ENCODE measurements at regions not wholly inside any gene's neighbourhood (a gene's known extent, or its start where the extent isn't known, plus 50 kb on each side); places are given as distances from the start of the nearest gene placed in this dataset.

DNA sequence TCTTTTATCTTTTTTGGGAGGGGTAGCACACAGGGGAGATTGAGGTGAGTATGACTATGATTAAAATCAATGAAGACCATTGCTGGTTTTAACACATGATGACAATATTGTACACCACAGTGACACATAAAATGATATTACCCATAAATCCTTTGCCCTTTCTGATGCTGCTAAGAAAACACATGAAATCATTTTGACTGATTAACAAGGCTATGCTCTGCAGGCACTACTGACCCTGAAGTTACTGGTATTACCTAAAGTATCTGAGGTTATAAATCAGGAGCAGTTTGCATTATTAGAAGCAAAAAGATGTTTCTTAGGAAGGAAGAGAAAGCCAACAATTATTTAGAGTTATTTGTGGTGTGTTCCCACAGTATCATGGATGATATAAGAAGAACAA, 701.2 kb upstream of the PTBP2 start:
- no peak for DNase-seq

DNA sequence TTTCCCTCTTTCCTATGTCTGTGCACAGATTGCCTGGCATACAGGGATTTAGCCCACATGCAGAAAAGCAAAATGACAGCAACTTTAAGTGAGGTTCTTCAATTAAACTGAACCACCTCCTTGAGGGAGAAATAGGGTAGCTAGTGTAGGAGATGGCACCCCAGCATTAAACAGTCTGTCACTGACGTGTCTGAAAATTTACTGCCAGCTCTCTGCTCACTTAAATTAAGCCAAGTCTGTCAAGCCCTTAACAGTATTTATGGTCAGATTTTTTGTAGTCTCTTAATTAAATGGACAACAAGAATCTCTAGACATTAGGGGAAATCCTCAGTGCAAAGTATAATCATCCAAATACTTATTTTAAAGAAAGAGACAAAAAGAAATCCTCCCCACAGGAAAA, 696.5 kb upstream of the PTBP2 start:
- DNase-seq: no peak

DNA sequence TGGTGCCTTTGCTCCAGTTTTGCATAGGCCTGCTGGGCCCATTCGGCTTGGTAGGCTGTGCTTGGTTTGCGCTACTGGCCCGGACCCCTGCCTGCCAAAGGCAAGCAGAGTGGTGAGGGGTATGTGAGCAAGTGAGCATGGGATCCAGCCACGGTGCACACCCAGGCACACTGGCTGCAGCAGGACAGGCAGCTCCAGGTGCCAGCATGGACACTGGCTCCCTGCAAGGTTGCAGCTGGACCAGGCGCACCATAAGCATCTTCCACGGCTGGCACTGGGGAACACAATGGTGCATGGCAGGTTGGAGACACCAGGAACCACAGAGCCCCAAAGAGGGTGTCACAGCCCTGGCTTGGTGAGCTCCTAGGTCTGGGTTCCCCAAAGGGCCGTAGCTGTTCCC, 693.5 kb upstream of the PTBP2 start:
- no peak for DNase-seq

DNA sequence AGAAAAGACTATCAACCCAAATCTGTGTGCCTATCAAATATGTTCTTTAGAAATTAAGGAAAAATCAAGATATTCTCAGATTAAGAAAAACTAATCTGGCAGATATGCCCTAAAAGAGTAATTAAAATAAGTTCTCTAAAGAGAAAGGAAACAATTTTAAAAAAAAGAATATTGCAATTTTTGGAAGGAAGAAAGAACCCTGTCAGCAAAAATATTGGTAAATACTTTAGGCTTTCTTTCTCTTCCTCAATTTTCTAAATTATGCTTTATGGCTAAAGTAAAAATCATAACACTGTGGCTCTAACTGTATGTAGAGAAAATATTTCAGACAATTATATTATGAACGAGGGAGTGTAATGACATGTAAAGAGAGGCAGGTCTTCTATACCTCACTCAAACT, 691.3 kb upstream of the PTBP2 start:
- DNase-seq: no peak

DNA sequence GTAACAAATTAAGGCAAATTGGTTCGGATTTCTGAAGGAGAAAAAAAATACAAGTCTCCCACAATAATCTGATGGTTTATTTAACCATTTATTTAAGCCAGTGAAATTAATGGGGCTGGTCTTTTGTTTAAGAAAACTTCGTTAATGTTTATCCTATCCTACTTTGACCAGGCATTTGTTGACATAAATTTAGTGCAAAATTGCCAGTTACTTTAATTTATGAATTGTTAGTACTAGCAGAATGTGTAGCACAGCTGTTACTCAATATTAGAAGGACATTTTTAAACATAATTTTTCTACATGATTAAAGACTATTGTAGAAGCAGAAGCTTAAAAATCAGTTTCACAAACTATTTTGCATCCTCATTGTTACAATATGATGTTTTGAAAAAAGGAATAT, 687.6 kb upstream of the PTBP2 start:
- DNase-seq: no peak

DNA sequence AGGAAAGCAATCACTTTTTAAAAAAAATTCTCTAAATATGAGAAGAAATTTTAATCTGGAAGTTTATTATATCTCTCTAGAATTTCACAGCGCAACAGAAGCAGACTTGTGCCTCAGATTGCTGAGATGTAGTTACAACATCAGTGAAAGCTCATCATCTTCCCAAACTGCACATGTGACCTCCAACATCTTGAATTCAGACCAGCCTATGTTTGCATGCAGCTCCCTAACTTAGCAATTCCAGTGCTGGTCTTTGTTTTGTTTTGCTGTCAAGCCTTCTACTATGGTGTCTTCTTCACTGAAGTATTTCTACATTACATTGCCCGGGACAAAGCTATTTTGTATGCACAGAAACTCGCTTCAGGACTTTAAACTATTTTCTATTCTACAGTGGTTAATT, 684.8 kb upstream of the PTBP2 start:
- DNase-seq: no peak

DNA sequence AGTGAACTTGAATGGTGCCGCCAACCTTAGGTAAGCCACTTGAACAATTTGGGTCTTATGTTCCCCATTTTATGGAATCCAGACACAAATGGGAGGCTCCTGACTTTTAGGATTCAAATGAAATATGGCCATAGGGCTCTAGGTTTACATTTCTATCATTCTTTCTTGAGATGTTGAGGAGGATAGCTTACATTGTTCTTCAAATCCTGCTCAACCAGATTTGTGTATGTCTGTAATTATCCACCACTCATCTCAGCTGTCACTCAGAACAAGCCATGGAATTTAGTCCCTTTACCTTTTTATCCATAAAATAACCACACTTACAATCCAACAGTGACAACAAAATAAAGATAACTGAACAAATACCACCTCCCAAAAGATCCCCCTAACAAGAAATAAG, 682.9 kb upstream of the PTBP2 start:
- no peak for DNase-seq

DNA sequence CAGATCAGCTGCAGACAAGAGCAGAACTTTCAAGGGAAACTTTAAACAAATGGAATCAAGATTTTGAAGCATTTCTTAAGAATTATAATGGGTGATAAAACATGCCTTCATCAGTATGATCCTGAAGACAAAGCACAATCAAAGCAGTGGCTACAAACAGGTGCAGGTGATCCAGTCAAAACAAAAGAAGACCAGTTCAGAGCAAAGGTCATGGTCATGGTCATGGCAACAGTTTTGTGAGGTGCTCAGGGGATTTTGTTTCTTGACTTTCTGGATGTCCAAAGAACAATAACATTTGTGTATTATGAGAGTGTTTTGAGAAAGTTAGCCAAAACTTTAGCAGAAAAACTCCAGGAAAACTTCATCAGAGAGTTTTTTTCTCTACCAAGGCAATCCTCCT, 681.7 kb upstream of the PTBP2 start:
- DNase-seq: no peak

DNA sequence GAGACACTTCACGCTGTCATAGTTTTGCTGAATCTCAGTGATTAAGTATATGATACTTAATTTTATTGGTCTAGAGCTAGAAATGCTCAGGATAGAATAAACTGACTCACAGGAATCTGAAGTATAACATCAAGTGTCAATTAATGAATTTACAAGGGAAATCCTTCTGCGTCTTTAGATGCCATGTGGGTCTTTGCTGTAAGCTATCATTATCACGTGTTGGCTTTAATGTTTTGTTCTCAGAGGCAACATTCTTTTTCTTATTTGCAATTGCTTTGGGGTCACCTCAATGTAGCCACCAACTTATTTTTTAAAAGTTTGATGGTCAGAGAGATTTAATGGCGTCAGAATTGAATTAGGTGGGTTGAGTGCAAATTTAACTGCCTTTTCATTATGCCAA, 680.1 kb upstream of the PTBP2 start:
- DNase-seq: no peak

DNA sequence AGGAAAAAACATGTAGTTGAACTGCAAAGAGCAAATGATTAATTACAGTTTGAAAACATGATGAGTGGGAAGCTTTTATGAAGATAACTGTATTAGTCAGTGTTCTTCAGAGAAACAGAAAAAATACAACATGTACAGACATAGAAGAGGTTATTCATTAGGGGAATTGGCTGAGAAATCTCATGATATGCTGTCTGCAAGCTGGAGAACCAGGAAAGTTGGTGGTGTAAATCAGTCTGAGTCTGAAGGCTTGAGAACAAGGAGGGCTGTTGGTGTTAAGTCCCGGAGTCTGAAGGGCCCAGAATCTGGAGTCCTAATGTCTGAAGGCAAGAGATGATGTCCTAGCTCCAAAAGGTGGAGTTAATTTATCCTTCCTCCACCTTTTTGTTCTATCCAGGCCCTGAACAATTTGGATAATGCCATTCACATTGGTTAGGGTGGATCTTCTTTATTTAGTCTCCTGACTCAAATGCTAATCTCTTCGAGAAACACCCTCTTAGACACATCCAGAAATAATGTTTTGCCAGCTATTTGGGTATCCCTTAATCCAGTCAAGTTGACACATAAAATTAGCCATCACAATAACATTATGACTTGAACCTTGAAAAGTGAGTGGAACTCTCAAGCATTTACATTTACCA, 672.9 kb upstream of the PTBP2 start:
- no peak for DNase-seq

DNA sequence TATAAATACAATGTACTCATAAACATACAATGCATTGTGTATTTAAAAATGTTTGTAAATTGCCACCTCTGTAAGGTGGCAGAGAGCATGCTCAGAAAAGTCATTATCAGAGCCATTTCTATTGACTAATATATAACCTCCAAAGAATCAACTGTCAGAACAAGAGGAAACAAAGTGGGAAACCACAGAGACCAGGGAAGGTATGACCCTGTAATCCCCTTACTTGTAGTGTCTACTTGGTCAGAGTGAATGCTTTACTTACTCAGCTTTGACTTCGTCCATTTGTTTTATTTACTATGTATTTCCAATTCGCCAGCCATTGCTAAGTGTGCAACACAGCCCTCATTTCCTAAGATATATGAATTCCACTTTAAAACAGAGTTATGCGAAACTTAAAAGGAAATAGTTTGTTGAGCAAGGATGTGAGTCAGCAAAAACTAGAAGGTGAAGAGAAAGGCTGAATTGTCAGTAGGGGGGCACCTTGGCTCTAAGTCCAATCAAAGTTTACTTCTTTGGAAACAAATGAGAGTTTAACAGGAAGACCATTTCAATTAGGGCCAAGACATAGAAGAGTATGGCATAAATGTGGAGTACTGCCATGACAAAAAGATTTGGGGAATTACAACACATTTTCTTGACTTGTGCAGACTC, 671.7 kb upstream of the PTBP2 start:
- DNase-seq: peak in 1 of 2 experiments; percentile 6

DNA sequence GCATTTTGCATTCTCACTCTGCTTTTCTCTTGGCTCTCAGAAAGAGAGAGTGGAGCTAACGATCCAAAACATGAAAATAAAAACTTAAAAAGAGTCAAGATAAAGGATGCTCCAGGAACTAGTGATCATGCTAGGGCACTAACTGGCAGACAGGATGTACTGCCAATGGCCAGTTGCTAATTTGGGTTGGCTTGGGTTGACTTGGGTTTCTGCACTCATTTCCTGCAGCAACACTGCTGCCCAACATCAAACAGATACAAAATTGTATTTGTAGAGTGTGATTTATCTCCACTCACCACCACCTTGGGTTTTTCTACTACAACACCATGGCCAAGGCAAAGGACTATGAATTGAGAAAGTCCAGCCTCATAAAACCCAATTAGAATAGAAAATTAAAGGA, 662.3 kb upstream of the PTBP2 start:
- no peak for DNase-seq

DNA sequence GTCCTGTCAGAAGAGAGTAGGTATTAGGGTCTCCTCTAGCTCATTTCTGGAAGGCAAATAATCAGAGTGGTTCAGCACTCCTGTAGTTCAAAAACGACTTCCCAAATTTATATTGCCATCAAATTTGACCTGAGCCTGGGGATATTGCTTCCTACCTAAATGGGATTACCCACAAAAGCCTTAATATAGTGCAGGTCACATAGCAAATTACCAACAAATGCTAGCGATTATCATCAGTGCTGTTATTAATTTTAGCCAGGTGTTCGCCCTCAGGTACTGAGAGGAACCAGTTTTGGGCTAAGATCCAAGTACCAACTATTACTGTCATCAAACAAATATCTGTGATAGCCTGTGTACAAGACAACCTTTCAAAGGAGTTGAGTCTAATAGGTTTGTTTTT, 661.8 kb upstream of the PTBP2 start:
- DNase-seq: no peak

DNA sequence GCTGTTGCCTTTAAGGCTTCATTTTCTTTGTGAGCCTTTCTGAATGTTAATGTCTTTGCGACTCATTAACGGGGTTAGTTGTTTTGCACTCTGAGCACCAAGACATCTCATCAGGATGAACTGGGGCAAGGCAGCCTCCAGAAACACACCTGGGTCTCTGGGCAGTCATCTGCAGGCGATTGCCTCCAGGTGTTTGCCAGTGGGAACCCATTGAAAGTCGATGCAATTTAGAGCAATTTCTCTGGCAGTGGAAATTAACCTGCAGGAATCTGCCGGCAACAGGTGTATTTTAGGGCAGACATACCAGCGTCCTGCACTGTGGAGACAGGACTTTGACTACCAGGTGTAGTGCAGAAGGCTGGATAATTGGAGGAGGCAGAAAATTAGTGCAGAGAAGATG, 661.0 kb upstream of the PTBP2 start:
- DNase-seq: no peak

DNA sequence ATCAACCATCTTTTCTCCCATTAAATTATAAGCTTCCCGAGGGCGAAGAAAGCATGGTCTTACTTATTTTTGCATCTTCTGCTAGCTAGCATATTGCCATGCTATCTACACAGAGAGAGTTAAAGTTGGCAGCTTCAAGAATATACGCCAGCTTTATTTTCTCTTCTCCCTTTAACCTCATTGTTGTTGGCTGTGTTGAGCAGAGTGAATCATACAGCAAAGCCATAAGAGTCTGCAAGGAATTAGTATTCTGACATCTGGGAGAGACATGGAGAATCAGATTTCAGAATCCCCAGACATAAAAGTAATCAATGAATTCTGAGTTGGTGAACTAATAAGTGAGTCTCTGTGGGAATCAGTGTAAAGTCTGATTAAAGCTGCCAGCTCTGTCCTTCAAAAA, 649.6 kb upstream of the PTBP2 start:
- DNase-seq: no peak

DNA sequence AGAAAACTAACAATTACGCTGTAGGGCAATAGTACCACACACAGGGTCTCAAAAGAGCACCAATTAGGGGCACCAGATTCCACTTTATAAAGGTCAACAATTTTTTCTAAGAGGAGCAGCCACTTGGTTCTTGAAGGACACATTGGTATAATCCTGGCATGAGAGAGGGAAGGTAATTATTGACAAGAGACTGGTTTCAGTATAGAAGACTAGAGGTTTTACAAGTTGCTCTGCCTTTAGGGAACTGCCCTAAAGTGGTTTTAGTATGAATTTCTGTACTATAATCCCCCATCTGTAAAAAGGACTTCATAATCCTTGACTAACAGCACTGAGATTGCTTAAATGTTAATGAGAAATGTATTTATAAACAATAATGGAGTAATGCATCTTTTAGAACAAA, 648.5 kb upstream of the PTBP2 start:
- no peak for DNase-seq

DNA sequence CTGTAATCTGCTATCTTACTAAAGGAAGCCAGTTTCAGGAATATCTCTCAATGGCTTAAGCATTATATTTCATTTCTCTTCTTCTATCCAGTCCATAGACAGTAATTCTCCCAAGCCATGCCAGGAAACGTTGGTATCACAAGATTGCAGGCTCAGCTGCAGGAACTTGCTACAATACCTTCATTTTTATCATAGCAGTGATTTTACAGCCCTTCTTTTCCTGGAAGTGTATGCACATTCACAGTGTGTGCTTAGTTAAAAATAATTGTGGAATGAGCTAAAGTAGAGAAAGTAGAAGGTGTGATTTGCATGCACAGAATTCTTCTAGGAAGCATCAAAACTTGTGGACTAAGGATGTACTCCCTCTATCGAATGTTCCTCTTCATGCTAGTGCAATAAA, 647.2 kb upstream of the PTBP2 start:
- DNase-seq: no peak

DNA sequence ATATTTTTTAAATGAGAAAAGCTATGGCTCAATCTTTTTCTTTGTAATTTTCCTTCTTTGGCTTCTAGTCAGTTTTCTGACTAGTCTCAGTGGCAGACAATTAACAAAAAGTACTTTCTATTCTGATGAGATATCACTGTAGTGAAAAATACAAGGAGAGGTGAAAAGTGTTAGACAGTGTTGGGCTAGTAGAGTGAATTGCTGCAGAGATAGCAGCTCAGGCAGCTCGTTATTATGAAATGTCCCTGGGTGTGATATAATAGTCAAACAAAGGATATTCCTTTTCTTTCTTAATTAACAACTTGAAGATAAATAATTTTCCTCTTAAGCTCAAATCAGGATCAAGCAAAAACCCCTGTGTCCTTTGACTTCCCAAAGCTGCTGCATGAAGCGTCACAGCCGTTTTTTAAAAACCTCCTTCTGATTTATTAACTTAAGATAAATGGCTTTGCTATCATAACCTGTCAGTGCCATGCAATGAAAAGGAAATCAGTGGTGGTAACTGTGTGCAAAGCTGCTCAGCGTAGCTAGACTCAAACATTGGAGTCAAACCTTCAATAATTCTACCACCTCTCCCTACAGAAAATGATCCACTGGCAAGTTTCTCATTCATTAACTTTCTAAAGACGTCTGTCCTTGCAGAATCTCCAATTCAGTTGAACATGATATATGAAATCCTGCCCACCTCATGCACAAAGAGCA, 646.6 kb upstream of the PTBP2 start:
- DNase-seq: no peak

DNA sequence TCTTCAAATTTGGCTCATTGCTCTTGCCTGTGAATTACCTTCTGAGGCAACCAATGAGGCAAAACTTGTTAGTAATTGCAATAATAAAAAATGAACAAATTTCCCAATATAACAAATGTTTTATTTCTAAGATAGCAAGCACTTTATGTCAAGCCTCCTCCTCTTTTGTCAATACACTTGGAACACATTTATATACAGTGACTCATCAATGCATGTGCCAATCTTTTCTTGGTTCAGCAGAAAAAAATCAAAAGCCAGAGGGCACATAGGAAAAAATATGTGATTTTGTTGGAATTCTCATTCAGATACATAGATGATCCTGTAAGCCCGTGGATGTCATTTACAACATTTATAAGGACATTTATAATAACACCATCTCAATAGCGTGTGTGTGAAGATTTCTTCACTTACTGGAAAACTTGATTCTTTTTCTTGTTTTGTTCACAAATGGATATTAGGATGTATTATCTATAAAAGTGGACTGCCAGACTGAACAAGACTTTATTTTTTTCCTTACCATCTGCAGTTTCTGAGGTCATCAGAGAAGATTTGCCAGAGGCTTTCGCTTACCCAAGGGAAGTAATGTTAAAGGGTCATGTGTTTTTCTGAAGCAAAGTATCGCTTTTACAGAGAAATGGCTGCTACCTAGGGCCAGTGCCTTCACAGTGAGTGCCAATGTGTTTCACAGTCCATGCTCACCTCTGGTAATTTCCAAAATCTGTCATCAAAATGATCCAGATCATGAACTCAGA, 645.7 kb upstream of the PTBP2 start:
- no peak for DNase-seq

DNA sequence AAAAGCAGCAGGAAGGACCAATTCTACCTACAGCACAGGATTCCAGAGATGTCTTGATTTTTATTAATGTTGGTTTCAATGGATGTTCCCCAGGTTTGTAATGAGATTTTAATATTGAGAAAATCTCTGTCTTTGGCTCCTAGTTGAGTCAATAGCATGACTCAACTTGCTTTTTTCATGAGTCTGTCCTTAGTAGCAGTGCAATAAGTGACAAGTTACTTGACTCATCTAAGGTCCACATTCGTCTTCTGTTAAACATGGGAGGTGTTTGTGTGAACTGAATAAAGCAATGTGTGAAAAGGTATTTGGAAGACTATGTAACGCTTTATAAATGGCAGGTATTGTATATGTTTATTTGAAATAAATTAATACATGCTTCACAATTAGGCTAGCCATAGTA, 645.0 kb upstream of the PTBP2 start:
- no peak for DNase-seq

DNA sequence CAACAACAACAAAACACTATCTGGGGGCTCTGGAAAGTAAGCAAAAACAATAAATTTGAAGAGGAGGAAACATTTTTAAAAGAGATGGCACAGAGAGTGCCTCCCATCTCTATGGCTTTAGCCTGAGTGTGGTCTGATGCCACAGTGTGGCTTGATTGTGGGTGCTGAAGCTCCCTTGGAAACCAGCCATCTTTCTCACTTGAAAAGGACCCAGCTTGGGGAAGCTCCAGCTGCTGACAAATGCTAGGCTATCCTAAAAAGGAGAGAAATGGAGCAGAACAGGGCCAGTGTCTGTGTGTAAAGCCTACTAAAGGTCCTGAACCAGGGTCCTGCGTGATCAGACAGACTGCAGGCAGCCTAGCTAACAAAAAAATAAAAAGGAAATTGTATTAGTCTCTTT, 642.0 kb upstream of the PTBP2 start:
- no peak for DNase-seq

DNA sequence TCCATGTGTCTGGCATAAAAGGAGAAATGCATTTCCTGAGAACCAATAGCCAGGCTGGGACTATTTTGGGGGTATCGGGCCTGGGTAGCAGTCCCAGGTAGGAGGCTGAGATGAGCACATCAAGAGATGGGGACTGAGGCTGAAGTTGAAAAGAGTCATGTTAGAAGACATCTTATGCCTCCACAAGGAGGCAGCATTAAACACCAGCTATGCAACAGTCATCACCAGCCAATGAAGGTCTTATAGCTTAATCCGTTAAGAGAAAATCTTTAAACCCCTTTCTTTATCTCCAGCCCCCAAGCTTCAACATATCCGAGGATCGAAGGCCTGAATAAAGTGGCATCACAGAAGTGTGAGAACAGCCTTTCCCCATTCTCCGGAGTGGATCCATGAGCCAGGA, 640.7 kb upstream of the PTBP2 start:
- DNase-seq: no peak

DNA sequence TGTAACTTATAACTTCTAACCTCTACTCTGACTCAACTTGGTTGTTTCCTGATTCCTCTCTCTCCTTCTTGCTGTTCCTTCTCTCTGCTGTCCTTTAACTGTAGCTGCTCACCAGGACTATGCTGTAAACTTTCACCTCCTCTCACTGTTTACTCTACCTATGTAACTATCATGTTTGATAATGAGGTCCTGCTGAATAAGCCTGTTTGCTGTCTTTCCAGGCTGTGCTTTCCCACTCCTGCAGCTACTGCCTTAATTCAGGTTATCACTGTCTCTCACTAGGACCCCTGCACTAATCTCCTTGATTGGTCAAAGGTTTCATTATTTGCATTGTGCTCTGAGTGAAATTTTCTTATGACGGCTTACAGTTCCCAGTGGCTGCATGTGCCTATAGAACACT, 633.9 kb upstream of the PTBP2 start:
- no peak for DNase-seq

DNA sequence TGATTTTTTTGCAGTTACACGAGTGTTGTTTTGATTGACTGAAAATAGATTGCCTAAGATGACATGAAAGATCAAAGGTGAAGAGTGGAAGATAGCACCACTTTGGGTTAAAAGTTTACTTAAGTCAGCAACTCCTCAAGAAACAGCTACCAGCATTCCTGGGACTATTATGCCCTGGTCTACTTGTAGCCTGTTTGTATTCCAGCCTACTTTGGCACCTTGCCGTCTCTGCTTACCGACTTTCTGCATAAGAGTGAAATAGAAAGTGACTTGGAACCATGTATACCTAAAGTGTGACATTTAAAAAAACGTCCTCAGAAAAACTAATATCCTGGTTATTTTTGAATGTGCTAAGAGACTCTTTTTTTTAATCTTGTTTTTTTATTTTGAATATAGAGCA, 631.5 kb upstream of the PTBP2 start:
- no peak for DNase-seq
